DND-41 (cell line): ENCODE measurements at regions not wholly inside any gene's neighbourhood (a gene's known extent, or its start where the extent isn't known, plus 50 kb on each side); places are given as distances from the start of the nearest gene placed in this dataset.

Source experiments
- CTCF ChIP-seq: IDR thresholded peaks from 2 replicates; pipeline ENCODE4 v1.5.1; 2012; ENCODE audit warnings: borderline replicate concordance, low read length, moderate library complexity, mild to moderate bottlenecking; ENCODE audit not compliant: poor library complexity, severe bottlenecking; ENCODE audit errors: extremely low read depth
- EZH2 ChIP-seq: IDR thresholded peaks from 3 replicates; pipeline ENCODE4 v1.6.1; 2012; ENCODE audit warnings: borderline replicate concordance, low read depth, mild to moderate bottlenecking, moderate library complexity, low read length, inconsistent platforms; ENCODE audit not compliant: severe bottlenecking

GRCh38 chr22:48267681-48268080 lies 1505.2 kb downstream of the TBC1D22A start:
- TF ChIP-seq CTCF (no peak), EZH2 (no peak)
